T-helper 1 cell treated with Interleukin-12 subunit alpha and Interleukin-12 subunit beta and Interleukin-4 antibody, amounts not matched to agents 30 μg/mL and 1 μg/mL, for 36 hours (primary cell): ENCODE measurements at regions not wholly inside any gene's neighbourhood (a gene's known extent, or its start where the extent isn't known, plus 50 kb on each side); places are given as distances from the start of the nearest gene placed in this dataset.

ENCODE experiments used
- H3K27ac Mint-ChIP-seq: one replicate; pipeline ENCODE4 v1.8.0; 2021; ENCODE audit warnings: mild to moderate bottlenecking, mixed read lengths
- H3K27me3 Mint-ChIP-seq: one replicate; pipeline ENCODE4 v1.8.0; 2021; ENCODE audit warnings: low read depth, mixed read lengths
- H3K36me3 Mint-ChIP-seq: one replicate; pipeline ENCODE4 v1.8.0; 2021; ENCODE audit warnings: low read depth, mixed read lengths
- H3K4me1 Mint-ChIP-seq: one replicate; pipeline ENCODE4 v1.8.0; 2021; ENCODE audit warnings: low read depth, mixed read lengths
- H3K4me3 Mint-ChIP-seq: one replicate; pipeline ENCODE4 v1.8.0; 2021; ENCODE audit warnings: mild to moderate bottlenecking, moderate library complexity, mixed read lengths
- H3K9me3 Mint-ChIP-seq: one replicate; pipeline ENCODE4 v1.8.0; 2021; ENCODE audit warnings: mixed read lengths

DNA sequence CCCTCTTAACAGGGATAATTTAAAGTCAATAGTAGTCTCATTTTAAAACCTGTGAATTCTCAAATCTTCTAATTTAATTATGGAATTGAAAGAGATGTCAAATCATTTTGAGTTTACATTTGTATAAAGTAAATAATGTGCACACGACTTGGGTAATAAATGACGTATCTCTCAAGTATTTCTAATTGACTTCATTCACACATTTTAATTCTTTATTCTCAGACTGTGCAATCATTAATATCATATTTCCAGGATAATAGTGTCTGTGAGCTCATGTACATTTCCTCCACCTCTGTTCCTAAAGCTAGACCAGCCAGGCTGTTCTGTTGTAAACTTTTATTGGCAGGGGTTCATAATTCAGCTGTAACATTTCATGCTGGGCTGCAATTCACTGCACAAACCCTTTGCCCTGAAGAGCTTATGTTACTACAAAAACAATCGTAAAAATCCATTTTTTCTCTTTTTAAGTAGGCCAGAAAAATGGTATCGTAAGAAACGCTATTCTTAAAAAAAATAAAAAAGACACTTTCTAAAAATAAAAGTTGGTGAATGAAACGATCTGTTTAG is 1103.1 kb upstream of the TENM3 start:
- H3K9me3 Mint-ChIP-seq, result no peaks in the 10 kb centered on the region
- no peaks in the 10 kb centered on the region for H3K4me1 Mint-ChIP-seq
- no peak overlapping the region for H3K4me3 Mint-ChIP-seq
- no peaks in the 10 kb centered on the region for H3K27me3 Mint-ChIP-seq
- H3K27ac Mint-ChIP-seq, result no peak overlapping the region
- H3K36me3 Mint-ChIP-seq, result no peaks in the 10 kb centered on the region

DNA sequence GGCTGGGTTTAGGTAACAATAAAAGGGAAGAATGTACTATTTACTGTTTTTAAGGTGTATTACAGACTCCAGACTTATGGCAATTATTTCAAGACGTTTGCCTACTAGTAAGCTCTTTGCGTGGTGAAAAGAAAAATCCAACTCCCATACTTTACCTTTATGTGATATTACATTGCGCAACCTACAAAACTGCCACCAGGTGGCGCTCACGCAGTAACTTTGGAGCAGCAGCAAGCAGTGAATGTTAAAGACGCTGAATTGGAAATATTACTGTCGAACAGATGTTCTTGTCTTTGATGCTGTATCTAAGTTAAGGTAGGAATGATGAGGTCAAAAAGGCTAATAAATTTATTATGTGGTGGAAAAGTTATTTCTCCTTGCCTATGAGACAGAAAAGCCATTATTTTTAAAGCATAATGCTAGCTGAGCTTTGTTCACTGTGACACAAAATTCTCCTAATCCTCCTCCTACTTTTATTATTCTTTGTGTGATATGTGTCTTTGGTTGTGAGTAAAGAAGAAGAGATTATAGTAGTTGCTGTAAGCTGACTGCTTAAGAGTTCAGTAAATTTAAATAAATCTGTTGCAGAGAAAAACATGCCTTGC is 1099.8 kb upstream of the TENM3 start:
- H3K27ac Mint-ChIP-seq, result no peak overlapping the region
- H3K4me3 Mint-ChIP-seq, result no peak overlapping the region
- H3K4me1 Mint-ChIP-seq, result no peaks in the 10 kb centered on the region
- no peaks in the 10 kb centered on the region for H3K27me3 Mint-ChIP-seq
- no peaks in the 10 kb centered on the region for H3K9me3 Mint-ChIP-seq
- H3K36me3 Mint-ChIP-seq, result no peaks in the 10 kb centered on the region

DNA sequence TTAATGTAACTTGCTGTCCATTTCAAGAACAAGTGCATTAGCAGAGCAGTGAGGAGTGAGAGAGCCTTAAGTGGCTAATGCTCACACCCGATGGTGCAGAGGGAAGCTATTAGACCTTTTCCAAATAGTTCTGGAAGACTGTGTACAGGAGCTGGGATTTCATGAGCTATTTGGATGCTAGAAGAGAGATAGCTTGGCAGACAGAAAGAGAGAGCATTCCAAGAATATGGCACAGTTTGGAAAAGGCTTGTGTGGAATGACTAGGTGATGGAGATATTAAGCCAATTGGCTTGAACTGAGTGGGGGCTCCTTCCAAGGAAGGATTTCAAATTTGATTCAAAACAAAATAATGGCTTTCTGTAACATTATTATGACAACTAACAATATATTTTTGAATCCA is 1097.2 kb upstream of the TENM3 start:
- Mint-ChIP-seq H3K36me3 (no peaks in the 10 kb centered on the region), H3K9me3 (no peaks in the 10 kb centered on the region), H3K4me1 (no peaks in the 10 kb centered on the region), H3K27ac (no peak overlapping the region), H3K27me3 (no peaks in the 10 kb centered on the region), H3K4me3 (no peak overlapping the region)

DNA sequence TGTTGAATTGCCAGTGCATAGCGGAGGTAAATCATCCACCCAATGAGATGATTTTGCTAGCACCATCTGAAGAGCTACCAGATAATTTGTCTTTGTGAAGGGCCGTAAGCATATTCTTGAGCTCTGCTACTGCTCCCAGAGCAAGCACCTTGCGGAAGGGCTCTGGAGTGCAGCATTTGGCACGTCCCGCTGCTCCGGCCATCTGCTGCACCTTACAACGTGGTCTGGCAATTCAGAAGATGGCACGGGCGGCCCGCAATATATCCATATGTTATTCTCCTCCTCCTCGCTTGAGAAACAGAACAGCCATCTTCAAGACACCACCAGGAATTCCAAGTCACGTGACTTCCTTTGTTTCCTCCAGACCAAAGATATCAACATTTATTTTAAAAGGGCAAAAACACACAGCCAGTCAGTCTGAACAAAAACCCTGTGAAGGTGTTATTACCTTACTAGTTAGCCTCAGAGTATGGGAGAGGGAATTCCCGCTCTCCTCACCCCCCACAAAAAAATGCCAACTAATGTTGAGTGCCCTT is 1095.7 kb upstream of the TENM3 start:
- Mint-ChIP-seq H3K9me3 (no peaks in the 10 kb centered on the region), H3K4me3 (no peak overlapping the region), H3K36me3 (no peaks in the 10 kb centered on the region), H3K27ac (no peak overlapping the region), H3K27me3 (no peaks in the 10 kb centered on the region), H3K4me1 (no peaks in the 10 kb centered on the region)

- H3K27ac Mint-ChIP-seq, result no peak overlapping the region
- H3K9me3 Mint-ChIP-seq, result no peaks in the 10 kb centered on the region
- no peaks in the 10 kb centered on the region for H3K27me3 Mint-ChIP-seq
- H3K4me3 Mint-ChIP-seq, result no peak overlapping the region
- no peaks in the 10 kb centered on the region for H3K36me3 Mint-ChIP-seq
- no peaks in the 10 kb centered on the region for H3K4me1 Mint-ChIP-seq
Measured at GRCh38 chr4:181148470-181148869, 1094.7 kb upstream of the TENM3 start.

- Mint-ChIP-seq H3K36me3 (no peaks in the 10 kb centered on the region), H3K9me3 (no peaks in the 10 kb centered on the region), H3K4me1 (no peaks in the 10 kb centered on the region), H3K4me3 (no peak overlapping the region), H3K27ac (no peak overlapping the region), H3K27me3 (no peaks in the 10 kb centered on the region)
Measured at GRCh38 chr4:181150191-181150590, 1093.0 kb upstream of the TENM3 start.

DNA sequence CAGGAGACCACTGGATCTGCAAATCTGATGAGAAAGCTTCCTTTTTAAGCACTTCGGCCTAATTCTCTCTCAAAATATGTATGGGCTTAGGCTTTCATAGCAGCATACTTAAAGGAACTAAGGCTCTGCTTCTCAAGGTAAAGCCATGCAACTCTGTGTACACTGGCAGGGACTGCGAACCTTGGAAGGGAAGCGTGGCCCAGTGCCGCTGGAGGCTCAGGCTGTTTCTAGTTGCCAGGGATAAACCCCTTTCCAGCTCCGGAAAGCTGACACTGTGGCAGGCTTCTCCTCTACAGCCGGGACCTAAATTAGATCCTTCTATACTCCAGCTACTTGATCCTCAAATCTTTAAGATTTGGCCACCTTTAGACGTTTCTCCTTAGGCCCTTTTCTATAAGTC is 1091.3 kb upstream of the TENM3 start:
- H3K27ac Mint-ChIP-seq, result no peak overlapping the region
- H3K36me3 Mint-ChIP-seq, result no peaks in the 10 kb centered on the region
- no peaks in the 10 kb centered on the region for H3K9me3 Mint-ChIP-seq
- no peaks in the 10 kb centered on the region for H3K4me1 Mint-ChIP-seq
- no peak overlapping the region for H3K4me3 Mint-ChIP-seq
- no peaks in the 10 kb centered on the region for H3K27me3 Mint-ChIP-seq

DNA sequence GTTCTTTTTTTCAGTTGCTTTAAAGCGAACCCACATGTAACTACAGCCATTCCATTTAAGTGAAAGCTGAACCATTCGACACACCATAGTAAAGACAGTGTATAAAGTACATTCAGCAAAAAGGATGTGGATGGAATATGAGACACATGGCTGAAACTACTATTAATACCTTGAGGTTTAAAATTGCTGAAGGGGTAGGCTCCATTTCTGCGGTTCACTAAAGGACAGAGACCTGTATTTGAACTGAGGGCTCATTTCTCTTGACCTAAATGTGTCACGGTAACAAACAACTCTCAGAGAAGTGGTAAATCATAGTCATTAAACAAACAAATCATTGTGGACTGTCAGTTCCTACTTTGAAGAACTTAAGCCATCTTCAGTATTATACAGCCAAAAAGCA is 1085.6 kb upstream of the TENM3 start:
- H3K9me3 Mint-ChIP-seq, result no peaks in the 10 kb centered on the region
- H3K36me3 Mint-ChIP-seq, result no peaks in the 10 kb centered on the region
- no peaks in the 10 kb centered on the region for H3K27me3 Mint-ChIP-seq
- H3K4me3 Mint-ChIP-seq, result no peak overlapping the region
- H3K27ac Mint-ChIP-seq, result no peak overlapping the region
- no peaks in the 10 kb centered on the region for H3K4me1 Mint-ChIP-seq

- Mint-ChIP-seq H3K4me3 (no peak overlapping the region), H3K9me3 (no peaks in the 10 kb centered on the region), H3K36me3 (no peaks in the 10 kb centered on the region), H3K27ac (no peak overlapping the region), H3K4me1 (no peaks in the 10 kb centered on the region), H3K27me3 (no peaks in the 10 kb centered on the region)
Measured at GRCh38 chr4:181158971-181159370, 1084.2 kb upstream of the TENM3 start.

DNA sequence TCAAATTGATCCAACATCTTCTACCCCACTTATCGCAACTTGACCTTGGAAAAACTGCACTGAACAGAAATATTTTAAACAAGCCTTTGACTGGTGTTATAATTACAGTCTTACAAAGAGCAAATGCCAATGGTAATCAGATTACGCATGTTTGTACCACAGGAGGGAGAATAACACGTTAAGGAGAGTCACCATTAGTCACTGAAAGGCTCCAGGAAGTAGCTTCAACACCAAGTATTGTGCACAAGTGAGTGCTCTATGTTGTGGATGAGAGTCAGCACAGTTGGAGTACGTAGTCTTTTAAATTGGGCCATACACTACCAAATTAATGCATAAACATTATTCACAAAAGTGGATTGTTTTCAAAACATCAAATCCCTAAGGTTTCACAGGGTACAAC is 1081.5 kb upstream of the TENM3 start:
- H3K4me3 Mint-ChIP-seq, result no peak overlapping the region
- H3K4me1 Mint-ChIP-seq, result no peaks in the 10 kb centered on the region
- H3K27ac Mint-ChIP-seq, result no peak overlapping the region
- H3K9me3 Mint-ChIP-seq, result no peaks in the 10 kb centered on the region
- no peaks in the 10 kb centered on the region for H3K36me3 Mint-ChIP-seq
- no peaks in the 10 kb centered on the region for H3K27me3 Mint-ChIP-seq

DNA sequence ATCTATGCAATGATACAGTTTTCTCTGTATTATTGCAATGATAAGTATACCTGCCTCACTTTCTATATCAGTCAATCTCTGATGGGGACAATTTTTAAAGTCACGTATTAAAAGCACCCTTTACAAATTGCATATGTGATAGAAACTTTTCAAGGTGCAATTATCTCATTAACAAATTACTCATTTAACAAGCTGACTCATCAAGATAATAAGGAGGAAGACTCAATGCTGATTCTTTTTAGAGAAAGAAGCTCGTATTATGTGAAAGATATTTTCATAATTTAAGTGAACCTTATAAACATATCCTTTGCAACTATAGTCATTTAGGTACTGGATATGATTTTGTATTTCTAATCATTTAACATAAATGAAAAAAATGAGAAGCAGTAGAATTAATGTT is 1080.9 kb upstream of the TENM3 start:
- Mint-ChIP-seq H3K36me3 (no peaks in the 10 kb centered on the region), H3K9me3 (no peaks in the 10 kb centered on the region), H3K4me1 (no peaks in the 10 kb centered on the region), H3K4me3 (no peak overlapping the region), H3K27ac (no peak overlapping the region), H3K27me3 (no peaks in the 10 kb centered on the region)

- no peaks in the 10 kb centered on the region for H3K27me3 Mint-ChIP-seq
- H3K27ac Mint-ChIP-seq, result no peak overlapping the region
- no peaks in the 10 kb centered on the region for H3K36me3 Mint-ChIP-seq
- no peaks in the 10 kb centered on the region for H3K9me3 Mint-ChIP-seq
- H3K4me3 Mint-ChIP-seq, result no peak overlapping the region
- H3K4me1 Mint-ChIP-seq, result no peaks in the 10 kb centered on the region
Measured at GRCh38 chr4:181162676-181163075, 1080.5 kb upstream of the TENM3 start.

GRCh38 chr4:181166742-181167399 is 1076.3 kb upstream of the TENM3 start:
- no peaks in the 10 kb centered on the region for H3K9me3 Mint-ChIP-seq
- no peaks in the 10 kb centered on the region for H3K36me3 Mint-ChIP-seq
- H3K27ac Mint-ChIP-seq, result no peak overlapping the region
- H3K27me3 Mint-ChIP-seq, result no peaks in the 10 kb centered on the region
- H3K4me3 Mint-ChIP-seq, result no peak overlapping the region
- no peaks in the 10 kb centered on the region for H3K4me1 Mint-ChIP-seq

- H3K4me3 Mint-ChIP-seq, result no peak overlapping the region
- H3K9me3 Mint-ChIP-seq, result no peaks in the 10 kb centered on the region
- H3K36me3 Mint-ChIP-seq, result no peaks in the 10 kb centered on the region
- no peaks in the 10 kb centered on the region for H3K4me1 Mint-ChIP-seq
- no peak overlapping the region for H3K27ac Mint-ChIP-seq
- no peaks in the 10 kb centered on the region for H3K27me3 Mint-ChIP-seq
Measured at GRCh38 chr4:181168011-181168805, 1075.0 kb upstream of the TENM3 start.

- no peaks in the 10 kb centered on the region for H3K36me3 Mint-ChIP-seq
- H3K4me1 Mint-ChIP-seq, result no peaks in the 10 kb centered on the region
- no peaks in the 10 kb centered on the region for H3K9me3 Mint-ChIP-seq
- H3K27me3 Mint-ChIP-seq, result no peaks in the 10 kb centered on the region
- H3K4me3 Mint-ChIP-seq, result no peak overlapping the region
- H3K27ac Mint-ChIP-seq, result no peak overlapping the region
Measured at GRCh38 chr4:181173046-181173445, 1070.2 kb upstream of the TENM3 start.
